Activated CD4-positive, CD25-positive, alpha-beta regulatory T cell treated with anti-CD3 and anti-CD28 coated beads, Interleukin-2, amount 50 U/mL, for 72 hours (primary cell): ENCODE measurements at regions not wholly inside any gene's neighbourhood (a gene's known extent, or its start where the extent isn't known, plus 50 kb on each side); places are given as distances from the start of the nearest gene placed in this dataset.

Experiments used
- DNase-seq: peaks from one replicate; pipeline ENCODE4 v3.0.0; 2021

DNA sequence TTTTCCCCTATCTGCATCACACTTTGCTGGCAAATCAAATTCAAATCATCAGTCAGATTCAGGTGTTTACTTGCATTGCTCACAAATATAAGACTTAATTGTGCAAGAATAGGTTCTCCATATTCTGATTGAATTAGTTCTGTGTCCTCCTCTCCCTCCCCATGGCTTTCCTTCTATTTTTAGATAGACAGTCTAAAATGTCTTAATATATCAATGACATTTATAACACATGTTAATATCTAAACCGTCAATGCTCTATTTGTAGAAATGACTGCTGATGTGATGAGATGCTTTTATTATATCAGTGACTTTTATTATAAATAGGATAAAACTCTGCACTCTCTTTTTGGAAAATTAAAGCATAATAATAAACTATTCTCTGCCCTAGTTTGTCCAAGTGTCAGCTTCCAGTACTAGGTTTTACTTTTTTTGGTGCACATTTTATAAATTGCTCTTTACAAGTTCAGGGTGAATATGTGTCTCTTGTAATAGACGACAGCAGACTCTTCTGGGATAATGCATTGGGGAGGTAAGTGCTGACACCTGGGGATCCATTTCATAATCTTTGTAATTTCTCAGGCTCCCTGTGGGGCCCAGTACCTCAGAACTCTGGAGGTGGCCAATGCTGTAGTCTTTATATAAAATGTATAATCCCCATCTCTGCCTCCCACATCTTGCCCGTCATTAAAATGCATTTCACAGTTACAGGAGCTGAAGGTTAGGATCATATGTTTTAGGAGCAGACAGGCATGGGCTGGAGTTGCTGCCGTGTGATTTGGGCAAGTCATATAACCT is 321.5 kb downstream of the BRINP1 start:
- no peak for DNase-seq

DNA sequence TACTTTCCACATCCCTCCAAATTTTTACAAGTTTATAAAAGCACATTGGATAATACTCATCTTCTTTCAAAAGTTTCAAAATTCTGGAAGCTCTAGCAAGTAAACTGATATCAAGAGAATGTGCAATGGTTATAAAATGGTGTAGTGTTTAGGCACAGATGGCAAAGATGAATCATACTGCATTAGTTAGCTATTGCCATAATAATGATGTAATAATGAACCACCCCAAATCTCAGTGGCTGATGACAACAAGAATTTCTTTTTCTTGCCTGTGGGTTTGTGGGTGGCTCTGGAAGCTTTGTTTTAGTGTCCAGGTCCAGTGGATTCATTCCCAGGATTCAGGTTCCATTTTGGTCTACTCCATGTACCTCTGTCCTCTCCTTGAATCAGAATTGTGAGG is 319.0 kb downstream of the BRINP1 start:
- DNase-seq, result no peak

DNA sequence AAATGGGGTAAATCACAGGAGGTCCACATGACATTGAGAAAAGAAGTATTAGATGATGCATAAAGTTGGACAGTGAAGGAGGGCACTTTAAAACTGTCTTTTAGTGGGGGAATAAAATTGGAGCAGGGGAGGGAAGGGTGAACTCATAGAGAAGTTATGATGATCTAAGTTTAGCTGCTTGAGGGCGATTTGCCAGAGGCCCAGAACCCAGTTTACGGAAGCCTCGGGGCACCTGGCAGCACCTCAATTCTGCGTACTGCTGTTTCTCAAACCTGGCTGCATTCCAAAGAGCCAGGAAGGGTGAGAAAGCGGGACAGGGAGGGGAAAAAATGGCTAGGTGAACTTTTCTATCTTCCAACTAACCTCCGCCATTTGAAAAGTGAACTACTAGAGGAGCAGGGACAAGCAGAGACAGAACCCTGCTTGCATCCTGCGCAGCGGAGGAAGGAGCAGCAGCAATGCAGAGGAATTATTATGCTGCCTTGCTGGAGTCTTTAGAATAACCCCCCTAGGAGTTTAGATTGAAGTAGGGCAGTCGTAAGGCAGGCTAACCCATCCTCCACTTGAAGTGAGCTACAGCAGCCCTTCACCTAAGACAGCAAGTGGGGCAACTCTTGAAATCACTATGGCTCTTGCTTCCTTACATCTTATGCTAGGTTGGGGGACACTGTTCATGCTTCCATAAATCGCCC is 316.8 kb downstream of the BRINP1 start:
- DNase-seq, result no peak

DNA sequence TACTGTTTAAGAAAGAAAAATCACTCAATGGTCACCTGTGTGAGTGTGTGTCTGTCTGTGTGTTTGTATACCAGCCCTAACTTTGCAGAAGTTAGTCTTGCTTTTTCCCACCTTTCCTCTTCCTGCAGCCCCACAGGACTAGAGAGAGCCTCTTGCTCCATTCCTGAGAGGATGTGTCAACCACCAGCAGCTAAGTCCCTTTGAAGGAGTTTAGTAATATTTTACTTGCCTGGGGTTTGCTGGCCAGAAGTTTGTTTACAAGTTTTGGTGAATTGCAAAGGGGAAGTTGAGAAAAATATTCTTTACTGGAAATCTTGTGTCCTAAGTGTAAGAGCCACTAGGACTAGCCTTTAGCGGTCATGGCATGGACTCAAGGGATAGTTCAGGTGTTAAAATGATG is 316.2 kb downstream of the BRINP1 start:
- no peak for DNase-seq

DNA sequence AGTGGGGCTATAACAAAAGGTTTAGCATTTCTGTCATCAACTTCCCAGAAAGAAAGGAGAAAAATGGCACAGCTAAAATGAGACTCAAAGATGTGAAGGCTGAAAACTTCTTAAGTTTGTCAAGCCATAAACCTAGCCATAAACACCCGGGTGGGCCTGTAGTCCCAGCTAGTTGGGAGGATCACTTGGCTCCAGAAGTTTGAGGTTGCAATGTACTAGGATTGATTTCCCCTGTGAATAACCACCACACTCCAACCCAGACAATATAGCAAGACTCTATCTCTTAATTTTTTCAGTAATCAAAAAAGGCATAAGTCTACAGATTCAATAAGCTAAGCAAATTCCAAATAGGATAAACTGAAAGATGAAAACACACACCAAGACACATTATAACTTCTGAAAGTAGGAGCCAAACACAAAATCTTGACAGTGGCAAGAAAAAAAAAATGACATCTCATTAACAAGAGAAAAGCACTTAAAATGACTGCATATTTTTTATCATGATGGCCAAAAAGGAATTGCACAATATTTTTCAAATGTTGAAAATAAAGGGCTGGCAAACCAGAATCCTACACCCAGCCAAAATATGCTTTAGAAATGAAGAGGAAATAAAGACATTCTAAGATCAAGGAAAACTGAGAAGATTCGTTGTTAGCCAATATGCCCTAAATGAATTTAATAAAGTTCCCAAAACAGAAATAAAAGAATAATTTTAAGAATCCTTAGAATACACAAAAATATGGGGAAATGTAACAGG is 308.4 kb downstream of the BRINP1 start:
- DNase-seq, result no peak

DNA sequence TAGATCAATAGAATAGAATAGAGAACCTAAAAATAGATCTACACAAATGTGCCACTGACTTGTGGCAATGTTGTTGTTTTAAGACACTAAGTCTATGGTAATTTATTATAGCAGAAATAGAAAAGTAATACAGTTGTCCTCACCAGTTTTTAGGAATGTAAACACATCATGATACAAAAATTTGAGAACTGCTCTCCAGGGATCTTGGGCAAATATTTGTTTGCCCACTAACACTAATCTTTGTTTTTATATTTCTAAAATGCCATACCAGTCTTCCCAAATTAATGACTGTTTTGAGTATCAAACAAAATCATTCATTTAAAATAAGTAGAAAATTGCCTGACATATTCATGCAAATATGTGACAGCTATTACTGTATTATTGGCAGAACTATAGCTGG is 297.6 kb downstream of the BRINP1 start:
- DNase-seq, result no peak

DNA sequence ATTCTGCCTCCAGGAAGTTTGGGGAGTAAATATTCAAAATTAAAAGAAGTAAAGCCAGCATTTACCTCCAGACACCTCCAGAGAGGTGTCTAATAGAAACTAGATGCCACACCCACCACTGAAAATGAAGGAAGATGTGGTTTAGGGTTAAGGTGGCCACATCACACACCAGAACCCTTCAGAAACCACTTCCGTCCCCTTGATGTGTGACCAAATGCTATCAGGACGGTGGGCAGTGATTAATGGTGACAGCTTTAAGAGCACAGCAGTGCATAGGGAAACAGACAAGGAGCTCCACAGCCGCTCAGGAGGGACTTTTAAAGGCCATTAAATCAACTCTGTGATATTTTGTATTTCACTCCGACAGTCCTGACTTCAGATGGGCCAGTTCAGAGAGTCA is 295.2 kb downstream of the BRINP1 start:
- no peak for DNase-seq

DNA sequence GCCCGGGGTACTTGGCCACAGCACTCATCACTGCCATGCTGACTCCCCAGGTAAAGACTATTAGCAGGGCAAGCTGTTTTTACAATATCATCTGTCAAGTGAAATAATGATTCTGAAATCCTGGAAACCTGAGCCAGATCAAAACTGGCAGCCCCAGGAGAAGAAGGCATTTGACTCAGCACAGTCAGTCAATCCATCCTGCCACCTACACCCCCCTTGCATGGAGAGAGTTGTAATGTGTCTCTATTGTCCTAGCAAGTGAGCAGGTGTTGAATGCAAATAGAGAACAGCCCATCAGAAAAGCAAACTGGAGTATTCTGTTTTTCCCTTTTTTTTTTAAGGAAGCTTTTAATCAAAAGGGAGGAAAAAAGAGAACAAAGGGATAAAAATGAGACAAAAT is 291.2 kb downstream of the BRINP1 start:
- DNase-seq, result no peak

DNA sequence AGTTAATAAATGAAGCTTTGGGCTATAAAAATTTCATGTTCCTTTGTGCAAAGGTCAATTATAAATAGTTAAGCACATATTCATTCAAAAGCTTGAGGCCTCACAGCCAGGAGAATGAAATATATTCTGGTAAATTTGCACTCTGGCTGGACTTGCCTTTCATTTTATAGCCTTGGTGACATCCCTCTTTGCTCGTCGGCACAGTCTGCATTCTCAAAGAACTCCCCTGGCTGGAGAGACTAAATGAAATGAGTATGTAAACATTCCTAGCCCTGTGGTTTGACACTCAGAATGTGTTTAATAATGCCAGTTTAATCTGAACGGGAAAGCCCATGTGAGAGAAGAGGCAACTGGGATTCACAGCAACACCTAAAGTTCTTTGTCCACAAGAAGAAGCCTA is 285.6 kb downstream of the BRINP1 start:
- DNase-seq, result no peak

DNA sequence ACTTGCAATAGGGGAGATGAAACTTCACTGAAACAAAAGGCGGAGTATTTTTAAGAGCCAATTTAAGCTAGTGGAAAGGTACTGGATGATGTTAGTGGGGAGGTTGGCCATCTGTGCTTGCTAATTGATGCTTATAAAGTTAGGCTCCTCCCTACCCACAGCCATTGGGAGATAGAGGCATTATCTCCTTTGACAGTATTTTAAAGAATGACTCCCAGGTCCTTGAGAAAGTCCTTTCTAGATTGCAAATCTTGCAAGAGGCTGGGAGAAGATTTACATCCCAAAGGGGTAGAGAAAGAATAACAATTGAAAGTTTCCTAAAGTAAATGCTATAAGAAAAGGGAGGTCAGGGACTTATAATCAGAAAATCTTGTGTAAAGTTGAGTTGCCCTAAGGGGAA is 282.6 kb downstream of the BRINP1 start:
- DNase-seq, result no peak

DNA sequence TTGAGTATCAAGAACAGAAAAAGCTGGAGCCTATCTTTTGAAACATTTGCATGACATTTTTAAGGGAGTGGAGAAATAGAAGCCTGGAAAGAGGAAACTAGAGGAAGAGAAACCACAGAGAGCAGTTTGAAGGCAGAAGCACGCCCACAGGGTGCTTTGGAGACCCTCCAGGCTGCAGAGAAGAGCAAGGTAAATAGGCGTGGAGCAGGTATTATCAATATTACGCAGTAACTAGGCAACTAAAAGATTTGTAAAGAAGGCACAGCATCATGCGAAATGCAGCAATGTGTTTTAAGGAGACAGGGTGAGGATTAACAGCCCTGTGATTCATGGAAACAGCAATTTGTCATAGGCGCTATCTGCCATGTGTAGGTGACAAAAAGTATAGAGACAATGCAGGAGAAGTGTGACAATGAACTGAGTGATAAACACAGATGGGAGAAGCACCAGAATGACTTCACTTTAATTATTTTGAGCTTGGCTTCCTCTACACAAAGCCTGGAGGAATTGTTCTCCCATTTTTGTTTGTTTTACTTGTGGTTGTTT is 281.2 kb downstream of the BRINP1 start:
- no peak for DNase-seq

DNA sequence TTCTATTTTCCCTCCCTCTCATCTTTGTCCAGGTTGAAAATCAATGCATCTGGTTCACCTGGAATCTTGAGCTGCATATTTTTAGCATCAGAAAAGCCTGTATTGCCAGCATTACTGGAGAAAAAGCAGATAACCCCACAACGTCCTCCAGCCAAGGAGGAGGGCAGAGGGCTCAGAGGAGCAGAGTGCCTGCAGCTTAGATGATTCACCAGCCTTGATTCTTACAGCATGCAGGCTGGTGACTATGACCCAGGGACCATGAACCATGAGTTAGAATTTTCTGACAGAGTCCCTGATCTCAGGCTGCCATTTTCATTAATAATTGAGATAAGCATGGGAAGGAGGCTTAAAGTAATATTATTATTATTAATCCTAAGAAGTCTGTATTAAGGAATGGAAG is 278.2 kb downstream of the BRINP1 start:
- no peak for DNase-seq

DNA sequence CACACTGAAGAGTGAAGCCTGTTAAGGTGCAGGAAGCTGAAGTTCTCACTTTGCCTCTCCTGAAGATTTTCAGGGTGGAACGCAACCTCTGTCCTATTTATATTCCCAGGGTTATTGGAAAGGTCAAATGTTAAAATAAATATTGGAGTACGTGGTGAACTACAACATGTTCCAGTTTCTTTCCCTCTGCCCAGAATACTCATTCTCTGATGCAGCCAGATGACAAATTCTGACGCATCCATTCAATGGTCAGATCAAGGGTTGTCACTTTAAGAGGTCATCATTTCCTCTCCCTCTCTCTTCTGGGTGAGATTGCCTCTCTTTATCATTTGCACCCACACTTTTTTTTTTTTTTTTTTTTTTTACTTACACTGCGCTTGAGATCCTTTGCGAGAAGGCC is 277.1 kb downstream of the BRINP1 start:
- DNase-seq, result no peak

DNA sequence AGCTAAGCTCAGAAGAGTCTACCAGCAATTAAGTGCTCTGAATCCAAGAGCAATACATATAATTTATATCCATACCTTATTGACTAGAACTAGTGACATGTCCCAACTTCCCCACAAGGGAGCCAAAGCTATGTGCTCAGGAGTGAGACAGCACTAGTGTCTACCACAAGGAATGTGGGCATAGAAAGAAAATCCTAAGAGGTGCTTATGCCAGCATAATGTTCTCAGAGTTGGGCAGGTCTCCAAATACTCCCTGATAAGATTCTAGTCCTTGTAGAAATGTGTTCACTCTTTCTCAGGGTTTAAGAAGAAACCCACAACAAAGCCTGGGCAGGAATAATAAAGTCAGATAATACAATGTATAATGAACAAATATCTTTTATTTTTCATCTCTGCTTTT is 275.1 kb downstream of the BRINP1 start:
- DNase-seq, result no peak

DNA sequence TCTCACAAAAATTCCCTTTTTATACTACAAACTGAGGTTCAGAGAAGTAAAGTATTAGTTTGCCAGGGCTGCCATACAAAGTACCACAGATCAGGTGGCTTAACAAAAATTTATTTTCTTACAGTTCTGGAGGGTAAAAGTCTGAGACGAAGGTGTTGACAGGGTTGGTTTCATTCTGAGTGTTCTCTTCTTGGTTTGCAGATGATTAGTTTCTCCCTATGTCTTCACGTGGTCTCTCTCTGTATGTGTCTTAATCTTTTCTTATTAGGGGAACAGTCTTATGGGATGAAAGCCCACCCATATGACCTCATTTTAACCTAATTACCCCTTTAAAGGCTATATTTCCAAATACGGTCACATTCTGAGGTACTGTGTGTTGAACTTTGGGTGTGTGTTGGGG is 274.2 kb downstream of the BRINP1 start:
- DNase-seq, result no peak

DNA sequence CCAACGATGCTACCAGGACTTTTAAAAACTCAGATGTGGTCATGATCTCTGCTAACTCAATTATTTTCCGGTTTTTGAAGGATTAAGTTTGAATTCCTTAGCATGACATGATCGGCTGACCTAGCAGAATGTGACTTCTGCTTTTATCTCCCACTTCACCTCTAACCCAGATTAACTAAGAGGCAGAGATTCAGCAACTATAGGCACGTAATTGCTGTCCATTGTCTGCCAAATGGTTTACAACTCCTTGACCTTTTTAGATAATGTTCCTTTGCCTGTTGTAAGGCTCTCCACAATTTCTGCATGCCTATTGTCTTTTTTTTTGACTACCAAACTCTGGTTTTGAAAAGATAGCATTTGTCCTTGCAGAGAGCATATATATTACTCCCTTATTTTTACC is 268.2 kb downstream of the BRINP1 start:
- no peak for DNase-seq

DNA sequence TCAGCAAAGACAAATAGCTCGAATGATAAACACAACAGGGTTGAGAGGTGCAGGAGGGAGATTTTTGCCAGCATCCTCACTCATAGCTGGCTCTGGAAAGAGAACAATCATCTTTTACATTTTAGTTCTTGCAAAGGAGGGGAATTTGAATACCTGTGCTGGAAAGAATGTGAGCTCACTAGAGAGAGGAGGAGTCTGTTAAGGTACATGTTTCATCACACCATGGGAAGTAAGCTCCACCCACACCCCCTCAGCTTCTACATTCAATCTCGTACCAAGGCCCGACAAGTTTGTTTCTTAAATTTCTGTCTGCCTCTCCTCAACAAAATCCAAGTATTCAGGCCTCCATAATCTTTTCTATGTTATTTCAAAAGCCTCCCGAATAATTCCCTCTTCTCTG is 254.6 kb downstream of the BRINP1 start:
- no peak for DNase-seq
